HG03045 (cell line): ENCODE measurements at regions not wholly inside any gene's neighbourhood (a gene's known extent, or its start where the extent isn't known, plus 50 kb on each side); places are given as distances from the start of the nearest gene placed in this dataset.

Experiments
- ATAC-seq: cut with Tn5 transposase; IDR thresholded peaks from one replicate; pipeline ENCODE4 v1.9.1; 2021; ENCODE audit warnings: mild to moderate bottlenecking, moderate library complexity; ENCODE audit not compliant: unreplicated experiment

DNA sequence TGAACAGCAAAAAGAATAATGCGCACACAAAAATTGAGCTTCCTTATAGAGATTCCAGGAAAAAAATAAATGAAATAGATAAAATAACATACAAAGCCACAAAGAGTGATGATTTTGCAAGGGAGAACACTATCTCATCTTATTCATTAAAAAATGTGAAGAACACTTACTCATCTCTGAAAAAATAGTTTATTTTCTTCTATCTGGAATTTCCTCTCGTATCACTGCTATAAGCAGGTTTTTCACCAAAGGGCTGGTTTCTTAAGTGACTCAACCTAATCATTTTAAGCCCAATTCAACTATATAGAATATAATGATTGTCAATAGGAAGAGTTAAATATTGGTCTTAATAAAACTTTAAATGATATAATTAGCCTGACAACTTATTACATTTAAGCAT lies 504.9 kb downstream of the NR2F1-AS1 start:
- no peak for ATAC-seq

DNA sequence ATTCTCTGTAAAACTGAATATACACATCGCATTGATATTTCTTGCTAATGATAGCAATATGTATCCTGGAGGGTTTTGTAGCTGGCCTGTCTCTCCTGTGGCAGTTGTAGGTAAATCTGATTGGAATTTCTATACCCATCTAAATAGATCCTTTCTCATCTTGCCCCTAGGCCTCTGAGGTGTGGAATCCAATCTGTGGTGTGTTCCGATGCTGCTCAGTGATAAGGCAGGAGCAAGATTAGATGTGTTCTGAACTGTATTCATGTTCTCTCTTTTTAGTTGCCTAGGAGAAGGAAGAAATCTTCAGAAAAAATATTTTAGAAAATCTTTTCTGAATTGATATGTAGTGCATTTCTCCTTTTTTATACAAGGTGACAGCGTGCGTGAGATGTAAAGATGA lies 507.5 kb downstream of the NR2F1-AS1 start:
- no peak for ATAC-seq

DNA sequence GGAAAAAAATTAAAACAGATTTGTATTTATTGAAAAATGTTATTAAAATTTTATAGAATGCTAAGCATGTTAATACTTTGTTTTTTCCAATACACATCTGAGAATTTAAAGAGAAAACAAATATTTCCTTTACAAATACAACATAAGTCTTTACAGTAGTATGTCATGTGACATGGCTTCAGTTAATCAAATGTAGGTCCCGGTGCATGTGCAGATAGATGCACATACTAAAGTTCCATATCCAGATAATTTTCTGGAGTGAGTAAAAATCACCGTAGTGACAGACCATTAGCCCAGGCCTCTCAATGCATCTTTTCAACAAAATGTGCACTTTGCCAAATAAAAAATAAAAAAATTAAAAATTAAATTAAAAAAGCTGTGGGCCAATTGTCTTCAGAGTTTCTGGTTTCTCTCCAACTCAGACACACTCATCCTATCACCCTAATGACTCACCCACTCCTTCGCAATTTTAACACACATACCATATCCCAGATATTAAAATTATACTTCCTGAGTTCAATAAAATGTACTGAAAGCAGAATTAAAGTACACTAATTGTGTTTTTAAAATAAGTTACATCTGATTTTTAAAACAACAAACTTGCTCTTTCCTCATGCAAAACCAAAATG lies 508.1 kb downstream of the NR2F1-AS1 start:
- ATAC-seq: no peak

DNA sequence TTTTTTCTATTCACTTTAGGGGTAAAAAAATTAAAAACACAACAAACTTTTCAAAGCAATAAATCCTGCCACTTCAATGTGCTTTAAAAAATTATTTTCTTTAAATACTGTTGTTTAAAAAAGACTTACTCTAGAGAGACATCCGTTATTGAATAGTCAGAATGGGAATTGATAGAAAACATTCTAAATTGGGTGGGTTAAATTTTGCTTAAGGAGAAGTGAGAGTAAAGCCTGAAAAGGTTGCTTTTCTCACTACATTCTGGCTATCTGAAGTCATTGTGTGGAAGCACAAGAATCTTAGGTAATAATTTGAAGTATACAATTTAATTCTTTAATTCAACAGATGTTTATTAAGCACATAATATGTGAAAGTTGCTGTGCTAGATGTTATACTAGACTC lies 509.3 kb downstream of the NR2F1-AS1 start:
- no peak for ATAC-seq

DNA sequence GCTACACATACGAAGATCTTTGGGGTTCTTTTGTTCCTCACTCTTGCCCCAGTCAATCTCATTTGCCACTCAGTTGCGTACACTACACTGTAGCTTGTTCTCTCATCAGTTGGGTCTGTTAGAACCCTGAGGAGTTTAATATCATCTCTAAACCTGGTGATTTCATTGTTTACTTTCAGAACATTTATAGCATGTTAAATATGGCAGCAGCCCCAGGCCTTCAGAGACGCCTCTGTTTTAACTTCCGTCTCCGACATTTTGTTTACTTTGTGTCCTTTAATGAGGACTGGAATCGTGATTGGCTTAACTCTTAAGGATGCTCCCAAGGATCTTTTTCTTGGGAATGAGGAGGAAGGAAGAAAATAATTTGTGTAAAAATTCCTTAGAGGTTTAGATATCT lies 510.1 kb downstream of the NR2F1-AS1 start:
- ATAC-seq: no peak

DNA sequence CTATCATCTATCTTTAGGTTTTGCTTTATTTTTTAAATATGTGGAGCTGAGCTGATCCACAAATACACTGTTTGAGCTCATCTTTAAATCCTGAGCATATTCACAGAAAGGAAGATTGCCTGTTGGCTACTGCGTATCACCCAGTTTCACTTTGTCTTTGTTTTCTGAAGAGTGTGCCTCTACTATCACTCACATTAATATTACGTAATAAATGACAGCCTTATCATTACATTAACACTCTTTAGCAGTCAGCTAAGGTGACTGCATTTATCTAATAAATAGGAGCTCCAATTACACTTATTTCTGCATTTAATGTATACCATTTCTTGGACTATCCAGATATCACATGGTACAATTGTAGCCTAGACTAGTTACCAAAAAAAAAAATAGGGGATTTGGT lies 511.7 kb downstream of the NR2F1-AS1 start:
- no peak for ATAC-seq

DNA sequence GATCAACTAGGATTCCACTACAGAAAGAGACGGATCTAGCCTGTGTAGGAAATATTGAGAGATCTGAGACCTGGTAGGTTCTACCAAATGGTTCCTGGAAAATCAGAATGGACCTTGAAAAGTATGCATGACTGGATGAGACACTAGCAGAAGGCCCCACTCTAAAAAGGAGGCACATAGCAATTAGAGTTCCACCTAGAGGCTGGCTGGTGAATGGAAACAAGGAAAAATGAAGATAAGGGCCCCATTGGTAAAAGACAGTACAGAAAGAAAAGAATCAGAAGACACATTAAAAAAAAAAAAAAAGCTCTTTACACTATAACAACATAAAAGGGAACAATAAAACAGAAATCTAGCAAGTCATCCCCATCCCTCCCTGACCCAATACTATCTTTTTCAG lies 518.5 kb downstream of the NR2F1-AS1 start:
- no peak for ATAC-seq

DNA sequence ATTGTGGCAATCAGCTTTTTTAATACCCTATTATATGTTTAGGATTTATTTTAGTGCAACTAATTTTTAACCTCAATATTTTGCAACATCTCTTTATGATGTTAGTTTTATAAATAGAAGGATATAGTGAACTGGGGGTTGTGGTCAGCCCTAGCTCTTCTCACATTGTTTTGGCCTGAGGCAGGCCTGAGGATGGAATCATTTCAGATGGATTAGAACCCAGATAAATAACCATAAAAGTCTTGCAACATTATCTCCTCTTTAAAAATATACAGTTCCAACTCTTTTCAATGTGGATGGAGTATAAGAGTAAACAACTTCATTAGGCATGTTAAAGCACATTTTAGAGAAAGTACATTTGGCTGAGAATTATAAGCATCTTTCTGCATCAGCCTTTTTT lies 522.7 kb downstream of the NR2F1-AS1 start:
- no peak for ATAC-seq

DNA sequence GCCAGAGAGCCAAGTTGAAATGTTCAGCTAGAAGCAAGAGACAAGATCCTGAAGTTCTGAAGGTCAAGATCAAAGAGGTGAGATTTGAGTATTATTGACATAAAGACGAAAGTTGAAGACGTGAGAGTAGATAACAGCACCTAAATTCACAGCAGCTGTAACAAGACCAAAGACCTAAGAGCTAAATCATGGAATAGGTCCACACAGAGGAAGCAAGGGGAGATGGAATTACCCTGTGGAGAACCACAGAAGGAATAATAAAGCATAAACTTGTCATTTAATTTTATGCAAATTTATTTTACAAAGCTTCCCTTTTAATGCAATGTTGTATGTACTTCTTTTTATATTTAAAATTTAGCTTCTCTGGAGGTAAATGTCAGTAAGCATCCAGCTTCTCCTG lies 523.7 kb downstream of the NR2F1-AS1 start:
- ATAC-seq: no peak

DNA sequence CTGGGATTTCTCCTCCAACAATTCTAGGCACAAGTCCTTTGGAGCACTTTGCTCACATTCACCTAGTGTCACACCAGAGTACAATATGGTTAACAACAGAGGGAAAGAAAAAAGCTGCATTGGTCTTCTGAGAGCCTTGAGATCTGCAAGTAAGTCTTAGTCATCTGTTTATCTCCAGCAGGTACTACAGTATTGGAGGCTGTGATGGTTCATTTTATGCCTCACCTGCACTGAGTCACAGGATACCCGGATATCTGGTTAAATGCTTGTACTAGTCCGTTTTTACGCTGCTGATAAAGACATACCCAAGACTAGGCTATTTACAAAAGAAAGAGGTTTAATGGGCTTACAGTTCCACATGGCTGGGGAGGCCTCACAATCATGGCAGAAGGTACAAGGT lies 525.0 kb downstream of the NR2F1-AS1 start:
- ATAC-seq: no peak

DNA sequence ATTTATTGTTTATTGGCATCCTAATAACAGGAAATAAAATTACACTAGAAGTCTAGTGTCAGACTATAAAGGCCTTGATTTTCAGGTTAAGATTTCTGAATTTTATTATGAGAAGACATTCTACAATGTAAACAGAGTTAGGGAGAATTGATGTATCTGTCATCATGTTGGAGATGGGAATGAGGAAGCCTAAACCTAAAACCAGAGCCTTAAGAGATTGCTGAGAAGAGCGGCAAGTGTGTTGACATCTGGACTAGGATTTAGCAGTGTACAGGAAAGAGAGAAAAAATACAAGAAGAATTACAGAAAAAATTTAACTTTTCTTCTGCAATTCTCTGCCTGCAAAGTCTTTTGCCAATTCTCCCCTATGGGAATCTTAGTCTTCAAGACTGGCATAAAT lies 525.5 kb downstream of the NR2F1-AS1 start:
- no peak for ATAC-seq

DNA sequence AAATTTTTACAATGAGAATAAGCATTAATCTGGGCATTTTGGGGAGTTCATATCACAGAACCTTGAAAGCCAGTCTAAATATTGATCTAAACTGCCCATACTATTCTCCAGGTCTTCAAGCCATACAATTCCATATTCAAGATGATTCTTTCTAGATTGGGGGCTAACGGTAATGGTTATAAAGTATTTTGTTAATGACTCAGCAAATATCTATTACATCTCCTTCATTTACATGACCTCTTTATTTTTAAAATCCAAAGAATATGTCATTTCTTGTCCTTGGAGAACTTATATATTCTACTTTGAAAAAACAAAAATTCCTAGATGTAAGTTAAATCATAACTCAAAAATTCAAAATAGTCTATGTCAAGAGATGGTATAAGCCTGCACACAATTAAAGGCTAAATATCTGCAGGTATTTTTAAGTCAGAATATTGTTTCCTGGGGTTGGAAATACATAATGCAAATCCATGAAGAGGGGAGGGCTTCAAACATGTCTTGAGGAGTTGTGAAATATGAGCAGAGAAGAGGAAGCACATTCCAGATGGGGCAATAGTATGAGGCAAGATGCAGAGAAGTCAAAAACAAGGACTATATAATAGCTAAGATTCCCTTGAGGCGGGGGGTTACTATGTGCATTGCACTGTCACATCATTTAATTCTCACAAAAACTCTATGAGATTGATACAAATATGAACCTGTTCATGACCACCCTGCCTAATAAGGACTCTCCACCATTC lies 526.4 kb downstream of the NR2F1-AS1 start:
- ATAC-seq: no peak

DNA sequence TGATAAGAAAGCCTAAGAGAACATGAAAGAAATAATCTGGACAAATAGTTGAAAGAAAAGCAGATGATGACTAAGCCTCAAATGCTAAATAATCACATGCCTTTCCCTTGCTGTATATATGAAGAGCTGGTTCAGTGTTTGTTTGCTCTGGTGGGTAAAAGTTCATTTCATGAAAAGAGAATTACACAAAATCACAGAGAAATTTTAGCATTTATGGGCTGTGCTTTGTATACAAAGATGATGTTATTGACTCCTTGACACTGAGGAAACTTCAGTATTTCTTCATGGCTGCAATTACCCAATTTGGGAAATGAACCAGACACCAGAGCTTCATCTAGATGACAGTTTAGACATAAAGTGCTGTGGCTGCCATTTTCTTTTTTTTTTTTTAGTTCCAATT lies 527.2 kb downstream of the NR2F1-AS1 start:
- no peak for ATAC-seq

DNA sequence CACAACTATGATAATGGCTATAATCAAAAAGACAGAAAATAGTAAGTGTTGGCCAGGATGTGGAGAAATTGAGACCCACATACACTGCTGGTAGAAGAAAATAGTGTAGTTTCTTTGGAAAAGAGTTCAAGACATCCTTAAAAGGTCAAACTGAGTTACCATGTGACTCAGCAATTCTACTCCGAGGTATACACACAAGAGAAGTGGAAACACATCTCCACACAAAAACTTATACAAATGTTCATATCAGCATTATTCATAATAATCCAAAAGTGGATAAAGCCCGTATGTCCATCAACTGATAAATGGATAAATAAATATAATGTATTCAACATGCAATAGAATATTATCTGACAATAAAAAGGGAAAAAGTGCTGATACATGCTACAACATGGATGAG lies 532.2 kb downstream of the NR2F1-AS1 start:
- ATAC-seq: no peak

DNA sequence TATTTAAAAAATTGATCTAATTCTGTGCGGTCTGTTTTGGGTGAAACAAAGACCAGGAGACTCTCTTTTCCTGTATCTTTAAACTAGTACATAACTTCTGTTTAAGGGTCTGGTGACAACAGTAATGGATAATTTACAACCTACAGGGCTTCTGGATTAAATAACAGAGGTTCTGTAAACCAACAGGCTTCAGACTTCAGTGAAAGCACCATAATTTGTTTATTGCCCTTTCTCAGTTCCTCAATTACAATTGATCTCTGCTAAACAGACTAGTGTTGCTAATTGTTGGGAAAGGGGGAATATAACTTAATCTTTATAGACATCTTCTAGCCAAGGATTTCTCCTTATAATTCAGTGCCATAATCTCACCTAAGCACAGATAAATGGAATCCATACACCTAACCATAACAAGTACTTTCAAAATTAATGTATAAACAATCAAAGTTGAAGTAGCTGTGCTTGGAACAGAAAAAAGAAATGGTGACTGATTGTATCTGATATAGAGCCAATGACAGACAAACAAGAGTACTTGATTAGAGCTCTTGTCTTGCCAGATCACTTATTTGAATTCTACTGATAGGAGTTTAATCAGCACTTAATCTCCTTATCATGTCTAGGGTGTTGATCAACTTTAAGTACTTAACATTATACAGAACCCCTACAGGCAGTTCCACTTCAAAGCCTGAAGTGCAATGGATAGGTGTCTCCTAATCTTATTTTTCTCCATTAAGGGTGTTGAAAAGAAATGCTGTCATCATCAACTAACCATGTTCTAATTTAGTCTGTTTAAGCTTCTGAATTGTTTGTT lies 536.0 kb downstream of the NR2F1-AS1 start:
- no peak for ATAC-seq

DNA sequence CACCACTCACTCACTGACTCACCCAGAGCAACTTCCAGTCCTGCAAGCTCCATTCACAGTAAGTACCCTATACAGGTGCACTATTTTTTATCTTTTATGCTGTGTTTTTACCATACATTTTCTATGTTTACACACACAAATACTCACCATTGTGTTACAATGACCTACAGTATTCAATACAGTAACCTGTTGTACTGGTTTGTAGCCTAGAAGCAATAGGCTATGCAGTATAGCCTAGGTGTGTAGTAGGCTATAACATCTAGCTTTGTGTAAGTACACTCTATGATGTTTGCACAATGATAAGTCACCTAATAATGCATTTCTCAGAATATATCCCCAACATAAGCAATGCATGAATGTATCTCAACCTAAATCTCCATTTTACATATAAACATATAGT lies 541.1 kb downstream of the NR2F1-AS1 start:
- ATAC-seq: no peak

DNA sequence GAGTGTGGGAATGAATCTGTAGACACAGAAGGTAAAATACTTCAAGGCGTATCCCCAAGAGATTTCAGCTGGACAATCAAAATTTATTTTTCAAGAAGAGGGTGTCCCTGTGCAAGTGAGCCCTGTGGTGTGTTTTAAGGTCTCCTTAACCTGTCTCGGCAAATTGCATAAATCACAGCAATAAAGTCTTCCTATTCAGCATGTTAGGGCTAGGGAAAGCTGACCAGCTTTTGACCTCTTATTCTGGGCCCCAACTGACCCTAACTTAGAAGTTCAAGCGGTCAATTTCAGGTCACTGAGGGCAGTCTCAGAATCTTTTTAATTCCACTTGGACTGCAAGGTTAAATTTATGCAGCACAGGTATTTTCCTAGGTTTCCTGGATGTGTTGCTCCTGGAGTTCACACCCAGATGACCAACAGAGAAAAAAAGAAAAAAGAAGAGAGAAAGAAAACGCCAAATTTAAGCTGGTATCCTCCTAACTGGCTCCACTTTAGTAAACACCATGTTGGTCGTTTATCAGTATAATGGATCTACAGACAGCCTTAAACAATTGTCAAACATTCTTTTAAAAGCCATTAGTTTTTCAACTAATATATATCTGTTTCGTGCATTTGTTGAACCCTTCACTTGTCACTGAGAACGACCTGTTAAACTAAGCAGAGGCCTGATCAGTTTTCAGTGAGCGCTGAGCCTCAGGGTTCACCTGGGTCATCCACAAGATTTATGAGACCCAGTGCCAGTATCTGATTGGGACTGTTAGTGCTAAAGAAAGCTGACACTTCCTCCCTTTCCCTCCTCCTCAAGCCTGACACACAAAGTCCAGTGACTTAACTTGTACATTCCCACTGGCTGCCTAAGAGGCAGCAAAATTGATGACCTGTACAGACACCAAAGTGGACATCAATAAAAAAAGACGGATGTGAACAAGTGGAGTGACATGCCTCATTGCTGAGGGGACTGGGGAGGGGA lies 546.1 kb downstream of the NR2F1-AS1 start:
- no peak for ATAC-seq

DNA sequence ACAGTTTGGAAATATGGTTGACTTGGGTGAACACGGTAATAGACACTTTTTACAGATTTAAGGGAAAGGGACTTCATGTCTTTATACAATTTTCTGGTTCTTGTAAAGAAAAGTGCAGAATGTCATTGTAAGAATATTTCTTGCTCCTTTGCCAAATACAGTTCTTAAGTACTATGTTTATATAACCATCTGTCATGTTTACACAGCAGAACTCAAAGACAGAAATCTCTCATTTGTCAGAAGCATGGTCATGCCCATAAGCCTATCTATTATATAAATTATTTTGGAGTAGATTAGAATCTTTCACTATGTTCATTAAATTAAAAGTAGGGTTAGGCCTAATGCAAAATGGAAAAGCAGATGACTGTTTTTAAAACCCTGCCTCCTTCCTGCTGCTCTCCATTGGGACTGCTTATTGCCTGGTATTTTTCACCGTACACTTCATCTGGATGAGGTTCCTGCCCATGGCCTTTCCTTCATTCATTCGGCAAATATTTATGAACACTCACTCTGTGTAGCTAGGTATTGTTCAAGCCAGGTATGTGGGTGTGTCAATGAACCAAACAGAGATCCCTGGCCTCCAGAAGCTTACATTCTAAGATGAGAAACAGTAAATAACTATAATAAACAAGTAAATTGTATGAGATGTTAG lies 558.1 kb downstream of the NR2F1-AS1 start:
- no peak for ATAC-seq

DNA sequence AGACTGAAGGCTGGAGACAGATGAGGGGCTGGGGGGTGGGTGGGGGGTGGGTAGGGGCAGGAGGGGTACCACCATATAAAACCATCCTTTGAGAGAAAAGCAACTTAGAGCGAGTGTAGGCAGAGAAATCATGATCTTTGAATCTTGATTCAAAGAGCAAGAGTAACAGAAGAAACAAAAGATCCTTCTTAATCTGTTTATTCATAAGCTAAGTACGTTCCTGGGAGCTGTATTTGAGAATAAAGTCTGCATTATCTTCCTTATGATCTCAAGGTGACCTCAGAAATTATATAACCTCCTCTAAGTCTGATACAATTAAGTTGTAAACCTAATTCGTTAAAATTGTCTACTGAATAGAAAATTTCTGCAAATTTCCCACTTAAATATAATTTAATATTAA lies 558.8 kb downstream of the NR2F1-AS1 start:
- no peak for ATAC-seq

DNA sequence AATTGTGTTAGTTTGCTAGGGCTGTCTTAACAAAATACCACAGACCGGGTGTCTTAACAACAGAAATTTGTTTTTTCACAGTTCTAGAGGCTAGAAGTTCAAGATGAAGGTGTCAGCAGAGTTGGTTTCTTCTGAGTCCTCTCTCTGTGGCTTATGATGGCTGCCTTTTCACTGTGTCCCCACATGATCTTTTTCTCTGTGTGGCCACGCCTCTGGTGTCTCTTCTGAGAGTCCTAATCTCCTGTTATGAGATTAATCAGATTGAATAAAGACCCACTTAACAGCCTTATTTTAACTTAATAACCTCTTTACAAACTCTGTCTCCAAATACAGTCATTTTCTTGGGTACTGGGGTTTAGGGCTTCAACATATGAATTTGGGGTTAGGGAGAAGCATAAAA lies 561.1 kb downstream of the NR2F1-AS1 start:
- no peak for ATAC-seq
